HG03520 (cell line): ENCODE measurements at regions not wholly inside any gene's neighbourhood (a gene's known extent, or its start where the extent isn't known, plus 50 kb on each side); places are given as distances from the start of the nearest gene placed in this dataset.

ENCODE experiments used
- ATAC-seq: cut with Tn5 transposase; IDR thresholded peaks from one replicate; pipeline ENCODE4 v1.9.1; 2021; ENCODE audit warnings: mild to moderate bottlenecking, moderate library complexity; ENCODE audit not compliant: unreplicated experiment

- no peak for ATAC-seq
Observed at GRCh38 chr6:78565997-78566396, 301.4 kb upstream of the IRAK1BP1 start.

- no peak for ATAC-seq
Observed at GRCh38 chr6:78570044-78570443, 297.3 kb upstream of the IRAK1BP1 start.

GRCh38 chr6:78577585-78577984 lies 289.8 kb upstream of the IRAK1BP1 start:
- no peak for ATAC-seq

GRCh38 chr6:78578430-78578829 lies 288.9 kb upstream of the IRAK1BP1 start:
- no peak for ATAC-seq

- no peak for ATAC-seq
Observed at GRCh38 chr6:78580923-78581322, 286.4 kb upstream of the IRAK1BP1 start.

- no peak for ATAC-seq
Observed at GRCh38 chr6:78583079-78583478, 284.3 kb upstream of the IRAK1BP1 start.

GRCh38 chr6:78589436-78589835 lies 277.9 kb upstream of the IRAK1BP1 start:
- no peak for ATAC-seq

- ATAC-seq, result no peak
Observed at GRCh38 chr6:78593898-78594667, 273.3 kb upstream of the IRAK1BP1 start.

GRCh38 chr6:78594668-78595066 lies 272.7 kb upstream of the IRAK1BP1 start:
- ATAC-seq, result no peak

- ATAC-seq, result no peak
Observed at GRCh38 chr6:78597966-78598365, 269.4 kb upstream of the IRAK1BP1 start.

- no peak for ATAC-seq
Observed at GRCh38 chr6:78598966-78599365, 268.4 kb upstream of the IRAK1BP1 start.

GRCh38 chr6:78599526-78599925 lies 267.8 kb upstream of the IRAK1BP1 start:
- no peak for ATAC-seq

GRCh38 chr6:78605909-78606446 lies 261.4 kb upstream of the IRAK1BP1 start:
- ATAC-seq, result no peak

GRCh38 chr6:78607189-78607588 lies 260.2 kb upstream of the IRAK1BP1 start:
- no peak for ATAC-seq

- no peak for ATAC-seq
Observed at GRCh38 chr6:78611102-78611620, 256.2 kb upstream of the IRAK1BP1 start.

GRCh38 chr6:78611886-78612480 lies 255.4 kb upstream of the IRAK1BP1 start:
- ATAC-seq, result no peak

- ATAC-seq, result peak; percentile 30
Observed at GRCh38 chr6:78614961-78615360, 252.4 kb upstream of the IRAK1BP1 start.

GRCh38 chr6:78615430-78615904 lies 251.9 kb upstream of the IRAK1BP1 start:
- peak; percentile 67 for ATAC-seq

GRCh38 chr6:78618970-78619369 lies 248.4 kb upstream of the IRAK1BP1 start:
- no peak for ATAC-seq

GRCh38 chr6:78623554-78623953 lies 243.8 kb upstream of the IRAK1BP1 start:
- ATAC-seq, result no peak

- no peak for ATAC-seq
Observed at GRCh38 chr6:78629154-78629721, 238.1 kb upstream of the IRAK1BP1 start.

- no peak for ATAC-seq
Observed at GRCh38 chr6:78629836-78630235, 237.5 kb upstream of the IRAK1BP1 start.
